RWPE2 (cell line): ENCODE measurements at regions not wholly inside any gene's neighbourhood (a gene's known extent, or its start where the extent isn't known, plus 50 kb on each side); places are given as distances from the start of the nearest gene placed in this dataset.

Experiments
- ATAC-seq: fragments of 200-7000 bp; cut with Tn5 transposase; 3 replicates; pipeline ENCODE4 v1.9.1; 2021; ENCODE audit warnings: low read depth
- DNase-seq: peaks from one replicate; pipeline ENCODE4 v3.0.0-alpha.2; 2020; ENCODE audit warnings: low spot score
- H3K27ac ChIP-seq: fragments of 450-650 bp; 2 replicates; pipeline ENCODE4 v1.5.1; 2017; ENCODE audit warnings: mild to moderate bottlenecking; ENCODE audit not compliant: poor library complexity, severe bottlenecking
- H3K27me3 ChIP-seq: fragments of 250-450 bp; sonication (Bioruptor Pico); 2 replicates; pipeline ENCODE4 v1.5.1; 2021; ENCODE audit warnings: mild to moderate bottlenecking, moderate library complexity; ENCODE audit not compliant: insufficient read depth, poor library complexity, severe bottlenecking
- H3K36me3 ChIP-seq: fragments of 250-450 bp; sonication (Bioruptor Pico); 2 replicates; pipeline ENCODE4 v1.5.1; 2020; ENCODE audit warnings: low read depth, mild to moderate bottlenecking, moderate library complexity
- H3K4me1 ChIP-seq: fragments of 250-450 bp; sonication (Bioruptor Pico); 2 replicates; pipeline ENCODE4 v1.5.1; 2021; ENCODE audit warnings: mild to moderate bottlenecking, moderate library complexity; ENCODE audit not compliant: insufficient read depth, poor library complexity, severe bottlenecking
- H3K4me3 ChIP-seq: fragments of 250-450 bp; sonication (Bioruptor Pico); 2 replicates; pipeline ENCODE4 v1.5.1; 2021; ENCODE audit warnings: mild to moderate bottlenecking, moderate library complexity; ENCODE audit not compliant: severe bottlenecking
- H3K9me3 ChIP-seq: fragments of 250-450 bp; sonication (Bioruptor Pico); 2 replicates; pipeline ENCODE4 v1.5.1; 2021; ENCODE audit warnings: mild to moderate bottlenecking, moderate library complexity; ENCODE audit not compliant: severe bottlenecking
- TF ChIP-seq, protein P1 (sequence below): fragments of 450-650 bp; IDR thresholded peaks from one replicate; pipeline ENCODE4 v1.5.1; 2017; ENCODE audit warnings: mild to moderate bottlenecking, moderate library complexity; ENCODE audit not compliant: poor library complexity, severe bottlenecking

DNA sequence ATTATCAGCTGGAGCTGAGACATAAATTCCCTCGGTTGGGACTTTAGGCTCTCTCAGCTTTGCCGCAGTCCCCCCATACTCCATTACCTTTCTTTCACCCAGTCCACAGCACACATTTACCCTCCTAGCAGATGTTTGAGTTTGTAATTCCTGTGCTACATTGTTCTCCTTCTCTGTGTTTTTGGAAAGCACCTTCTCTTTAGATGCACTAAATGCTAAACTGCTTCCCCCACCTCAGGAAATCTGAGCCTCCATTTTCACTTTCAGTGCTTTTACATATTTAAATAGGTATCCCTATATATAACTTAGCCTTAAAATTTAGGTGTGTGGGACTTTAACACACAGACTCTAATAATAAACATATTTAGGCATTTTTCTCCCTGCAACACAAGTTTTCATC, 356.9 kb downstream of the NFIB start:
- Histone ChIP-seq H3K36me3 (no peaks in the 10 kb centered on the region), H3K27ac (no peak overlapping the region), H3K9me3 (no peaks in the 10 kb centered on the region), H3K4me1 (no peaks in the 10 kb centered on the region), H3K4me3 (no peak overlapping the region), H3K27me3 (no peaks in the 10 kb centered on the region)
- ATAC-seq (no peak), DNase-seq (no peak)
- TF ChIP-seq, protein P1, sequence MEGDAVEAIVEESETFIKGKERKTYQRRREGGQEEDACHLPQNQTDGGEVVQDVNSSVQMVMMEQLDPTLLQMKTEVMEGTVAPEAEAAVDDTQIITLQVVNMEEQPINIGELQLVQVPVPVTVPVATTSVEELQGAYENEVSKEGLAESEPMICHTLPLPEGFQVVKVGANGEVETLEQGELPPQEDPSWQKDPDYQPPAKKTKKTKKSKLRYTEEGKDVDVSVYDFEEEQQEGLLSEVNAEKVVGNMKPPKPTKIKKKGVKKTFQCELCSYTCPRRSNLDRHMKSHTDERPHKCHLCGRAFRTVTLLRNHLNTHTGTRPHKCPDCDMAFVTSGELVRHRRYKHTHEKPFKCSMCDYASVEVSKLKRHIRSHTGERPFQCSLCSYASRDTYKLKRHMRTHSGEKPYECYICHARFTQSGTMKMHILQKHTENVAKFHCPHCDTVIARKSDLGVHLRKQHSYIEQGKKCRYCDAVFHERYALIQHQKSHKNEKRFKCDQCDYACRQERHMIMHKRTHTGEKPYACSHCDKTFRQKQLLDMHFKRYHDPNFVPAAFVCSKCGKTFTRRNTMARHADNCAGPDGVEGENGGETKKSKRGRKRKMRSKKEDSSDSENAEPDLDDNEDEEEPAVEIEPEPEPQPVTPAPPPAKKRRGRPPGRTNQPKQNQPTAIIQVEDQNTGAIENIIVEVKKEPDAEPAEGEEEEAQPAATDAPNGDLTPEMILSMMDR, result no peak

DNA sequence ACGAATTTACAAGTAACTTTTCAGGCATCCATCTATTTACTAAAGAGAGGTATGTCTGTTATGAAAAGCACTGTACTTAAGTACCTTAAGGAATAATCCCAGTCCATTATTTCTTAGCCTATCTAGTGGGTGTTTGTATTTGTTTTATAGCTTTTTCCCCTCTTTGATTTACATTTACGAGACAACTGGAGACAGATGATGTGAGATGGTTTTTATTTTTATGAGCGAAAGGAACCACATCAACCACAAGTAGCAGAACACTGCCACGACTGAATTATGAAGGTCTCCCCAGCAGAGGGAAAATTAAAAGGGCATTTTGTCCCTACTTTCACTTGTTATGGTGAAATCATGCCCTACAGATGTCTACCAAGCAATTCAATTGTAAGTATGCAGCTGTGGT, 357.8 kb downstream of the NFIB start:
- ATAC-seq (no peak), DNase-seq (no peak)

DNA sequence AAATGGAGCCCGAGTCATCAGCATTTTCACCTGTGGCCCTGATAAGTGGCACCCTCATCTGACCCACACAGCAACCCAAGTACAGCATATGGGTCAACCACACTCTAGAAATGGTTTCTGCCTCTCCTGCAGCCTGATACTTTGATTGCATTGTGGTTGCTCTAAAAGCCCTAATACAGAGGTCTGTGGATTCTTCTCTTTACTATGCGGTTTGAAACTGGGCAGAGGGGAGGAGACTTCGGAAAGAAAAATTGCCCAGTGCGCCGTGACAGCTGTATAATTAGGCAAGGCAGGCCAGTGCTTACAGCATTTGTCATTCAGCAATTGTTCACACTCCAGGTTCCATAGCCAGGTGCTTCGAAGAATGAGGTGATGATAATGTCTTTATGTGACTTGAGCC, 361.0 kb downstream of the NFIB start:
- no peak overlapping the region for H3K27ac ChIP-seq
- H3K27me3 ChIP-seq, result no peaks in the 10 kb centered on the region
- no peaks in the 10 kb centered on the region for H3K4me1 ChIP-seq
- DNase-seq (no peak), ATAC-seq (no peak)
- H3K9me3 ChIP-seq, result no peaks in the 10 kb centered on the region
- no peak overlapping the region for H3K4me3 ChIP-seq
- TF ChIP-seq, protein P1, result no peak
- H3K36me3 ChIP-seq, result no peaks in the 10 kb centered on the region

More for the DNA sequence above, 357.8 kb downstream of the NFIB start:
- Histone ChIP-seq H3K27me3 (no peaks in the 10 kb centered on the region), H3K27ac (no peak overlapping the region), H3K9me3 (no peaks in the 10 kb centered on the region), H3K4me1 (no peaks in the 10 kb centered on the region), H3K36me3 (no peaks in the 10 kb centered on the region), H3K4me3 (no peak overlapping the region)
- TF ChIP-seq, protein P1, result no peak

DNA sequence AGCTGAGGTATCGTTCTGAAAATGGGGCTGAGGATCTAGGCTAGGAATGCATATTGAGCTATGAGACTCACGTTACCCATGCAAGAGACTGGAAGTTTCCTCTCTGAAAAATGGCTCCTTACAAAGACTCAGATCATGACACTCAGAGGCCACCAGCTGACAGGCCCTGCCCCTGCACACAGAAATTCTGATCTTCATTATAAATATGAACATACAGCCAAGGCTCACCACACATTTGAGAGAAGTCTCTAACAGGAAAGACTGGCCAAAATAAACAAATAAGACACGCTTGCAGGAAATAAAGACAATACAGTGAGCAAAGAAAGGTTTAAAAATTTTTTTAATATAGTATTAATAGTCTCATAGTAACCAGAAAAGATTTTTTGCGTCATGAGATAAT, 365.9 kb downstream of the NFIB start:
- Histone ChIP-seq H3K27me3 (no peaks in the 10 kb centered on the region), H3K36me3 (no peaks in the 10 kb centered on the region), H3K4me3 (no peak overlapping the region), H3K27ac (no peak overlapping the region), H3K4me1 (peaks cover 6% of the 10 kb centered on the region), H3K9me3 (no peaks in the 10 kb centered on the region)
- no peak for DNase-seq
- ATAC-seq, result no peak
- TF ChIP-seq, protein P1, result no peak

DNA sequence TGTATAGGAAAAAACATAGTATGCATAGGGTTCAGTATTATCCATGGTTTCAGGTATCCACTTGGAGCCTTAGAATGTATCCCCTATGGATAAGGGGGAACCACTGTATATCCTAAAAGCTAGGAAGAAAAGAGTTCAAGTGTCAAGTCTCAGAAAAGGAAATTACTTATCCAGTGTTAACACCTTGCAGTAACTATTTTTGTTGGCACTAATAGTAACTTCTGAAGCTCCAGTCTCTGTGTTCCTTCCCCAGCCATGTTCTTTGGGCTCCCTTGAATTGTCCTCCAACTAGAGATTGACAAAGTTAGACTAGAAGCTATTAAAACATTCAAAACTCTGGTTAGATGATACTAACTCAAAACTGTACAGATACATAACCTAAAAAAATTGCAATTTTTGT, 370.8 kb downstream of the NFIB start:
- Histone ChIP-seq H3K4me1 (peaks cover 28% of the 10 kb centered on the region), H3K27me3 (no peaks in the 10 kb centered on the region), H3K4me3 (no peak overlapping the region), H3K36me3 (no peaks in the 10 kb centered on the region), H3K9me3 (no peaks in the 10 kb centered on the region), H3K27ac (peak overlapping the region; percentile 72)
- no peak for DNase-seq
- no peak for ATAC-seq
- TF ChIP-seq, protein P1, result no peak
